ENCODE measurements at regions not wholly inside any gene's neighbourhood (a gene's known extent, or its start where the extent isn't known, plus 50 kb on each side); places are given as distances from the start of the nearest gene placed in this dataset.

DNA sequence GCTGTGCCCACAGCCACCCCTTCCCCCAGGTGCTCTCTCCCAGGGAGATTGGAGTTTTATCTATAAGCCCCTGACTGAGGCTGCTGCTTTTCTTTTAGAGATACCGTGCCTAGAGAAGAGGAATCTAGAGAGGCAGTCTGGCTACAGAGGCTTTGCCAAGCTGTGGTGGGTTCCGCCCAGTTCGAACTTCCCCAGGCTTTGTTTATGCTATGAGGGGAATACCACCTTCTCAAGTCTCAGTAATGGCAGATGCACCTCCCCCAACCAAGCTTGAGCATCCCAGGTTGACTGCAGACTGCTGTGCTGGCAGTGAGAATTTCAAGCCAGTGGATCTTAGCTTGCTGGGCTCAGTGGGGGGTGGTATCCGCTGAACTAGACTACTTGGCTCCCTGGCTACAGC, 157.4 kb downstream of the CAAP1 start:
- no peak for DNase-seq

DNA sequence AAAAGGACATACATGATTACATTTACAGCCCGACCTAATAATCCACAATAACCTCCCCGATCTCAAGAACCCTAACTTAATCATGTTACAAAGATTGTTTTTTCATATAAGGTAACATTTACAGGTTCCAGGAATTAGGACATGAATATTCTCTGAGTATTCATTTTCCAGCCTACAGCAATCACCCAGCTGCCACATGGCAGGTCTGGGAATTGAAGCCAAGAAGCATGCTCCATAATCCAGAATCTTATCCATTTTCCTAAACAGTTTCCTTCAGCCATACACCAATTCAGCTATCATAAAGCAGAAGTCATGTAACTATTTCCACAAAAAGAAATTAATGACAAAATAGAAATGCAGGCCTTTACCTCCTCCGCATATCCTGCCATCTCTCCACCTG, 163.4 kb downstream of the CAAP1 start:
- no peak for DNase-seq

DNA sequence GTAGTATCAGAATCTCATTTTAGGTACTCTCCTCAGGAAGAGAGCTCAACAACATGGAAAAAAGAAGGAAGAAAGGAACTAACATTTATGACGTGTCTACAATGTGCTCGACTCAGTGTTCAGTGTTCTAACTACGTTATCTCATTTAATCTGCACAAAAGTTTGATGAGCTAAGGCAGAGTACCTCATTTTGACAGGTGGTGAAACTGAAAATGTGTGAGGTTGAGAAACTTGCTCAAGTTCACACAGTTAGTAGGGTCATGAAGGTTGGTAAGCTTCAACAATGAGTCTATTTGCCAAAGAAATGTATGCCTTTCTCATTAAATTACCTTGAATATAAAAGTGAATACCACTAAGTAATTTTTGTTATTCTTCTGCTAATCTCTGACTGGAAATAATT, 165.1 kb downstream of the CAAP1 start:
- no peak for DNase-seq

DNA sequence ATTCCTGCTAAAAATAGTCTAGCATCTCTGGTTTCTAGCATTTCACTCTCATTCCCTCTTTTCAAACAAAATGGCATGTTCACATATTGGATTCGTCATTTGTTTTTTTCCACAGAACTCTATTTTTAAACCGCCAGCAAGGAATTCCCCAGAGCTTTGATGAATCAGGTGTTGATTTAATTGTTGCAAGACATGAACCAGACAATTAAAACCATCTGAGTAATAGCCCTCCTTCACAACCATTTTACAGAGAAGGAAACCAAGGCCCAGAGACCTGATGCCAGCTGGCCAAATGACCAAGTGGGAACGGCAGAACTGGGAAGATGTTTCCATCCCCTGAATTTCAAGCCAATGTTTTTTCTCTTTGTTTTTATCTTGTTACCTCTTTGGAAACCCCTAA, 167.0 kb downstream of the CAAP1 start:
- DNase-seq = no peak

DNA sequence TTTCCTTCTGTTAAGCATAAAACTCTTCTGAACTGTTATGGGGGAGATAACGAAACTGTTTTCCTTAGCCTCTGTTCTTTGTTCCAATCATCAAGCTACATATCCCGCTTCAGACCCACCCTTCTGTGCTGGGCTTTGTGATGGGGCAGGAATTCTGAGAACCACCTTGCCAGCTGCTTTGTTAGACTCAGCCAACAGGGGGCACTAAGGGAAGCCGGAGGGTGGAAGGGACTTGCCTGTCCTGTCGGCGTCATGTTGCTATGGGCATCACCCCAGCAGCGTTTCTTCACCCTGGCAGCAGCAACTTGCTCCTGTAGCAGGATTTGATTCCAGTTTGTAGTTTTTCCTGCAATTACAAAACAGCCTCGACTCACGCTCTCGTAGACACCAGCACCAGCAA, 169.1 kb downstream of the CAAP1 start:
- no peak for DNase-seq

DNA sequence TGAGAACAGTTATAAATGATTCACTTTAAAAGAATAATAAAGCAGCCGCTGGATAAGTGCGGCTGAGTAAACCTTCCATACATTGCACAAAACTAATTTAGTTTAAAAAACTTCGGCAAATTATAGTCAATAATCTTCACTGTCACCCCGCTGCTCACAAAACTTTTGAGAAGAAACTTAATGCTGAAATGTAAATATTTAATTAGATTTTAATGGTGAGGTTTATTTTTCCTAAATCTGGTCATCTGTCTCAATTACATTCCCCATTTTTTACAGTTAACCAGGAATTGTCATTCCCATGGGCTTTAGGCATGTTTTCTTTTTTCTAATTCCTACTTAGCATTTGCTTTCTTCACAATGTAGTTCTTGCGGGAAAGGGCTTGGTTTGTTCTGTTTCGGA, 169.8 kb downstream of the CAAP1 start:
- no peak for DNase-seq

DNA sequence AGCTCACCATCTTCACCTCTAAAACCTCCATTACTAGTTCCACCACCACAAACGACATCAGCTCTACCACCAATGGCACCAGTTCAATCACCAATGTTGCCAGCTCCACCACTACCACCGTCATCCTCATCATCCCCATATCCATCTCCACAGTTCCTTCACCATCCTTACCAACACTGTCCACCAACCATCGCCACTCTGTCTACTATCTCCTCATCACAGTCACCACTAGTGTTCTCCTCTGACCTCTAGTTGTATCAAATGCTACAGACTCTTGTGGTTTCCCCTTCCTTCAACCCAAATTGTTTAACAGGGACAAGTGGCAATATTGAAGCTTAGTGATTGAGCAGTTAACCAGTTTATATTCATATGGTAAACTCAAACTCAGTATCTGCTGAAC, 182.6 kb downstream of the CAAP1 start:
- DNase-seq = no peak

DNA sequence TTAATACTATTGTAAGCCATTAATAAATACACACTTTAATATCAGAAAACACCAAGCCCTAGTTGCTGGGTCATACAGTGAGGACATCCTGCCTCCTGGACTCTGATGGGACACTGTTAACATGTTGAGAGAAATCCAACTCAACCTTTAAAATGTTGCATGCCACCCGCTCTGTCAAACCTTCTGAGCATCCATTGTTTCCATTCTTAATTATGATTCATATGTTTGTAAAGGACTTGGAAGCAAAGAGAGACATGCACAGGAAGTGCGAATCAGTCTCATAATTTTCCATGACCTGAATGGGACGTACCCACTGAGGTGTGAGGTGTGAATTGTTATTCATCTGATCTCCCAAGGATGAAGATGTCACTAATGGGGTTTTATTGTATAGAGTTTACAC, 186.4 kb downstream of the CAAP1 start:
- DNase-seq = no peak

DNA sequence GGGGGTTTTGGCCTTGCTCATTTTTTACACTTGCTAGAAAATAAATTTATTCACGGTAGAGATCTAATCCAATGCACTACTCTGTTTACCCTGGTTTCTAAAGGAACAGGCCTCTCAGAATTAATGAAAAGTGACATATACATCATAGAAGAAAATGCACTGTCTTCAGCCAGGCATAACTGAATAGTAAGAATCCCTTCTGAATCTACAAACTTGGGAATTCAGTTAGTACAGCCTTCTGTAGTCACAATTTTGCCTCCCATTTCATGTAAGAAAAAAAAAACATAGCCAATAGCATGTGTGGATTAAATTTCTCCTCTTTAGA, 197.3 kb downstream of the CAAP1 start:
- DNase-seq = no peak

DNA sequence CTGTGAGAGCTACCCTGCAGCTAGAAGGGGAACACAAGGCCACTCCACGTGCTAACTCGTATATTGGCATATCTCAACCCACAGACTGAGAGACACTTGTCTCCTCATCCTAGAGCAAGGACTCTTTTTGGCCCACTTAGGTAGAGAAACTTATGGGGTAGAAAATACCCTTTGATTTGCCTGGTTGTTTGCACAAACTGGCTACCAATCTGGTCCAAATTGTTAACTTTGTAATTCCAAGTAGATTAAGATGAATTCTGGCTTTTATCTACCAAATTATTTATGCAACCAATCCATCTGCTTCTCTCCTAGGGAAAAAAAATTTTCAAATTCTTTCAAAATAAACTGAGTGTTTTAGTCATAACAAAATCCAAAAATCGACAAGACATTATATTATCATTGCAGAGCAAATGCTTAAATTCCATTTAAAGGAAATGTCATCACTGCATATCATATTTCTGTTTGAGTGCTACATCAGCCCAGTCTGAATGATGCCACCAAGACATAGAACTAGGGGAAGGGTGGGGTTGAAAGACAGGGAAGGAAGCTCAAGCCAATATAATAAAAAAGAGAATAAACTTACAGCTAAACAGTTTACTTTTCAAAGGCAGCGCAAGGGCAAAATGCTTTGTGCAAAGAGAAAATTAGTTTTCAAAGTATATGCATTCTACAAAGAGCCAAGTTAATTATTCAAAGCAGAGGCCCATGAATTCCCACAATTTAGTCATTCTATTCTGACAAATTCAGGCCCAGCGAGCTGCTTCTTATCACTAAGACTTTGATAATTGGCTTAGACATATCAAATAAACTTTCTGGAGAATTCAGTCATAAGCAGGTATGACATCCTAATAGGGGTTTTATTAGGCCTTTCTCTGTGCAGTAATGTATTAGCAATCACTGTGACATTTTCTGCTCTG, 198.0 kb downstream of the CAAP1 start:
- DNase-seq = no peak

DNA sequence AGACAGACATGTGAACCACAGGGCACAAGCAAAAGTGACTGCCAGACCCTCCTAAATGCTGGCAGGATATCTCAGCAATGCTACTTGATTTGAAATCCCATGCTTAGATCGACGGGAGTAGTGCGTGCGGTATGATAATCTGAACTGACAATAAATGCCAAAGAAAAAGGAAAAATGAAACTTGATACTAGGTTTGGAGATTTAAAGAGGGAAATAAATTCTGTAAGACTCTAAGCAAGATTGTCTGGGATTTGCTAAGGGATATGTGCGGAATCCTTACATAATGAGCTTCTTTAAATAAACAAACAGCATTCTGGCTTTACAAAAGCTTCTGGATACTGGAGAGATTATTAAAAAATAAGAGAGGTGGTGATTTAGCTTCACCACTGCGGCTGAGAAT, 203.6 kb downstream of the CAAP1 start:
- DNase-seq = no peak

DNA sequence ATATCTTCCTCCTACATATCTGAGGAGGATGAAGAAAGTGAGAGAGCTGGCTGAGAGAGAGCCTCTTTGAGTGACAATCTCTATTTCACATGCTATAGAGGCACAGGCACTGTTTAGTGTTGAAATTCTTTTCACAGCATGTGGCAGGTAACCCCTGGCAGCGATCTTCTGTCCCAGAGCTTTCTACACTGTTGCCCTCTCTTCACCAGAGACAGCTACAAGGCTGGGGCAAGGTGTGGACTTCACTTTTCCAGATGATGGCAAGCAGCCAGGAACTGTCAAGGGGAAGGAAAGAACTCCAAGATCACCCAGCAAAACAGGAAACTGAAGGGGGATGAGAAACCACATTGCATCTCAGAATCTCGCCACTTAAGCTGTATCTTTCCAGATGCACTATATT, 205.2 kb downstream of the CAAP1 start:
- no peak for DNase-seq

DNA sequence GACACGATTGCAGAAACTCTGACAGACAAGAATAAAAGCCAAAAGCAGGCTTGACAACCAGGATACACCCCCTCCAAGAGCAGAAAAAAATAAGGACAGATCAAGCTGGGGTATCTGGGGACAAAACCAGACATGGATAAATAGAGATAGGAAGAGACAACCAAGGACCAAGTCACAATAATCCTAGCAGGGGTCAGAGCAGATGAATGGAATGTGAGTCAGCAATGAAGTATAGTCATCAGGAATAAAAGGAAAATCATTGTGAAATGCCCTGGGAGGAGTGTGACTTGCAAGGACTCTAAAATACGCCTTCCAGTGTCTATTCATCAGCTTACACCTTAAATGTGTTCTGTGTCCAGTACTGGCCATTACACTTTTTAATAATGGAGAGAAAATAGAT, 206.8 kb downstream of the CAAP1 start:
- no peak for DNase-seq

DNA sequence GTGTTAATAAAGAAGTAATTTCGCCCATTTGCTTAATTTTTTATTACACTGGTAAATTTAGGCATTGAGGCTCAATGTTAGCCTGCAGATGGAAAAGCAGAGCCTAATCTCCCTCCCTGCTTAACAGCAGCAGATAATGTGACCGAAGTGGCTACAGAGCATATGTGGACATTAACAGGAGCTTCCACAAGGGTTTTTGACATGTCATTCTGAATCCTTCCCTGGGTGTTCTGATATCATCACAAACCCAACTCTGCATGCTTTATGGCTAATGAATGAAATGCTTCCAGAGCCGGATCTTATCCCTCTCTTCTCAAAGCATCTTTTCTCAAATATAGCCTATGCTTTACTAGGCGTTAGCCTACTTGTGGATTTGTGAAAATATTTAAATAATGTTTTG, 208.6 kb downstream of the CAAP1 start:
- no peak for DNase-seq

DNA sequence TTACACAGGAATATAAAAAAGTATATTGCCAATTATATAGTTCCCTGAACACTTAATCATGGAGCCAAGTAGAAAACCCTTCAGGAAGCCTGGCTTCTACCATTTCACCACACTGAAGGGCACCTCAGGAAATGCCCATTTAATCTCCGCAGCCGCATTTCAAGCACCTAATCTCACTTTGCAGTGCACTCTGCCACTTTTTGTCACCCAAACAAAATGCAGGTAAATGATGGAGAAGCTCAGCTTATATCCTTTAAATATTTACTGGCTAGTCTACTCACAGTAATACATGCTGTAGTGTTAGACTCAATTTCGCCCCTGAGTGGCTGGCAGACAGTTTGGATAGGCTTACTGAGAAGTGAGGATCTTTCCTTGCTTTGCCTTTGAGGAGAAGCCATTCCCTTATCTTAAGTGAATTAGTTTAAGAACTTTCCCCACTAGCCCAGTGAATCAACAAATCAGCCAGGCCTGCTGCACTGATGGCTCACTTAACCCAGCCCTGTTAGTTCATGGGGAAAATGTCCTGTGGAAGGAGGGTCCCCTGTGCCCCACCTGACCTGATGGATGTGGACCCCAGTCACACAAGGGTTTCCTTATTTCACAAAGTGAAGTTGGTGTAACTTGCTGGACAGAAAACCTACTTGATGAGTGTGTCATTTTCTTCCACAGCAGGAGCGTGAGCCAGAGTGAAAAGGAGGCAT, 209.7 kb downstream of the CAAP1 start:
- DNase-seq = no peak

DNA sequence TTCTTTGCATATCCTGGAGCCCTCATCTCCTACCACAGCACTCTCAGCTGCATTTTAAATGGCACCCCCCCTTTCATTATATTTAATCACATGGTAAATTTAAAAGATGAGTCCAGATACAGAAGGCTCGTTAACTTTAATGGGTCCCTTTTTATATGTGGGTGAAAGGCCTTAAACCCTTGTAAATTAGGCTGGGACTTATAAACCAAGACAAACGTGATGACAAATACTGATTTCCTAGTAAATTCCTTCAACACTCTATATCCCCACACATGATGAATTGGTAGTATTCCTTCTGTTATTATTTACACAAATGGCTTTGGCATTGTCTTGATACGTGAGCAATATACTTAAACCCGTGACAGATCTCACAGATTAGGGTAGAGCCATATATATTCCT, 210.6 kb downstream of the CAAP1 start:
- DNase-seq = no peak

DNA sequence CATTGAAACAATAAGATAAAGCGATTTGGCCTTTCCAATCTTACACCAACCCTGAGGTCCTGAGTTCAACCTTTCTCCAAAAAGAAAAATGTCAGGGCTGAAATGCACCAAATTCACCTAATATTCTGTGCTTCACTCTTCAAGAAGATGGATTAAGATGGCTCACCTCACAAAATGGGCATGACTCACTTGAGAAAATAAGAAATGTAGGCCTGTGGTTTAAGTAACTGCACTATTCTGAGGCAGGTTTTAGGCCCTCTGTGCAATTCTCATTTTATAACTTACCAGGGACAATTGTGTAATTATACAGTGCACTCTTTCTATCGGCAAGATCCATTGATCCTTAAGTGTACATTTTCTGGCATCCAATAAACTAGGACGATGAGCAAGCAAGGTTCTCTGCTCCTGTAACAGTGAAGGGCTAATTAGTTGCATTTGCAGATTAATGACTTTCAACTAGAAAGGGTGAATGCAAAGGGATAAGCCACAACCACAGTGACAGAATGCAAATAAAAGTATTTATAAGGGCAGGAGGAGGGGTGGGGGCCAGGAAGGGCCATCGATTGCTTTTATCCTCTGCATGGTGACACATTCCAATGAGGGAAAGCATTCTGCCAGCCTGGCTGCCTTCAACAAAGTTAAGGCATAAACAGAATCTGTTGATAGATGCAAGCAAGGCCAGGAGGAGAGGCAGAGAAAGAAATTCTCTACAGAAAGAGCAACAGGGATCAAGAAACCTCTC, 214.5 kb downstream of the CAAP1 start:
- DNase-seq = no peak

DNA sequence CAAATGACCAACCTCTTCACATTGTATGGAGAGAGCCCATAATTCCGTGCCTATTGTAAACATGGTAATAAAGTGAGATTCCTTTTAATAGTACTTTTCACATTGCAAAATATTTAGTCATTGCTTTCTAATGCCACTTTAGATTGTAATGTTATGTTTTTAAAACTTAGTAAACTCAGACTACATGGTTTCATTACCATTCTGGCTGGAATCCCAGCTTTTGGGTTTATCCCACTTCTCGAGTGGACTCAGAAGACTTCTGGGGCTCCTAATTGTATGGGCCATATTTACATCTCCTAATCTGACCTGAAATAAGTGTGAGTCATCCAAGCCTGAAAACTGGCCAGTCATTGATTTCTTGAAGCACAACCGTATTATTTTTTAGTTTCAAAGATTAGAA, 217.6 kb downstream of the CAAP1 start:
- DNase-seq = no peak

DNA sequence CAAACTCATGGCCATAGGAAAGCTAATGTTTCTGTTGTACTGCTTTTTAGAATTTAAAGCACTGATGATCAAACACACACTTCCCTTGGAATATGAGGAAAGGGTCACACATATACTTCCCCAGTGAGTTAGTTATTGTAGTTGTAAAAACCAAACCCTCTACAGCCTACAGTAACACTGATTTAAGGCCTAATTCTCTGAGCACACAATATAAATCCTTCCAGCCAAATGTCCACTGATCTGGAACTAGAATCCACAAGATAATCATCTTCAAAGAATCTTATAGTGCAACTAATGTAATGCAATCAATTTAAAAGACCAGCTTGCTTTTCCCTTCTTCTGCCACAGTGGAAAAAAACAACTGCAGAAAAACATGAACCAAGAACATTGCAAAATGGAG, 219.3 kb downstream of the CAAP1 start:
- no peak for DNase-seq

DNA sequence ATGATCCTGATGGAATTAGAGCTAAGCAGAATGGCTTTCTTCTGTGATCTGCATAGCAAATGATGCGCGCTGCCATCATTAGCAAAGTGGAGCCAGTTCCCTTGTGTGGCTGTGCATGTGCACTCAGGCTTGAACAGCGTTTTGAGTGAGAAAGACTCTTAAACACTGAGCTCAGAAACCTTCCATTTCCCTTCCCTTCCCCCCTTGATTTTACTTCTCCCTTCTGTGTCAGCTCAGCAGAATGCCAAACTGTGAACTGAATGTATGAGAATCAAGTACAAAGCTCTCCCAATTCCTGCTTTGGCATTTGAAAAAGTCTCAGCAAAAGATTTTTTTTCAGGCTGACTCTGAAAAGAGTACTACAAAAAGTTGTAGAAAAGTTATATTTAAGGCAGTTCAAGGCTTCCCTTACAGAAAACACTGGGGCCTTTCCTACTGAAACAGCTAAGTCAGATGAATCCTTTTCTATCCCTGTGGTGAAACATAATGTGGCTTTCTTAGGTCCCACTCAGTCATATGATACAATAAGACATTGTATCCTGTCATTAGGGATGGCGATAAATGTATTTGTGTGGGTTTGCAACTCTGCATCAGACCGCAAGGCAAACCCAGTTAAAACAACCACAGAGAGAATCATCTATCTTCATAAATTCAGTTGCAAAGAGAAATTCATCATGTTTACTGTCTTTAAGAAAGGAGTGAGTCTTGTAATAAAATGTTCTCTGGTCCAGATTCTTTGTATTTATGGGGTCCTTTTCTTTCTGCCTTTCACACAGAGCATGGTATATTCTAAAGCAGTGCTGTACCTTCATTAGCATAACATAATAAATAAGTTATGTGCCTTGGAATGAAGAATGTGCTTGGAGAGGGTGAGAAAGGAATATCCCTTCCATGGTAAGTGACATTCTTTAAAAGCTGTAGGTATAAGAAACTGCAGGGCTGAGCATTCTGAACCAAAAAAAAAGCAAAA, 222.6 kb downstream of the CAAP1 start:
- no peak for DNase-seq

DNA sequence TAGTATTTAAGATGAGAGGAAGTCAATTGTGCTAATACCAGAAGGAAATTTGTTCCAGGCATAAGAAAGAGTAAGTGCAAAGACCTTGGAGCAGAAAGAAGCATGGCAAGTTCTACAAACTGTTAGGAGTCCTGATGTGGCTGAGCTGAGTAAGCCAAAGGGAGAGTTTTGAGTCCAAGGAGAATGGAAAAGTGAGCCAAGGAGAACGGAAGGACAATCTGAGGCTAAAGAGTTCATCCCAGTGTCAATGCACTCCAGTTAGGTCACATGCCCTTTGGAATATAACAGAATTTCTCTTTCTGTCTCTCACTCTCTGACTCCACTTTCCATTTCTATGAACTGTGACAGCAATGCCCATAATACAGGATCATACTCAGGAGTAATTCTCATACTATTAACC, 224.7 kb downstream of the CAAP1 start:
- no peak for DNase-seq

DNA sequence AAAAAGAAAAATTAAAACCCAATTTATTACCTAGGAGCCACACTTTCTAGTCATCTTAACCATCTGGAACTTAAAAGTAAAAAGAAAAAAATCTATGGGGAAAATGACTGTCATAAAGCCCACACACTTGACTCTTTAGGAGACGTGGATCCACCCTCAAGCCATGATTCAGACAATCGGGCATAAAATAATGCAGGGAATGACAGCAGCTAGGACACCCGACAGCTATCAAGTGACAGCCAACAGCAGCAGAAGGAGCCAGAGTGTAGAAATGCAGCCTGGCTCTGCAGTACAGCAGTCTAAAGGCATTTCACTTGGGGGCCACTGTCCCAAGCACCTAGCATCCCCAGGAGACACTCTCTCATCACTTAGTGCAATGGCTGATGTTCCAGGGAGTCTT, 226.9 kb downstream of the CAAP1 start:
- no peak for DNase-seq
